MM.1S (cell line): ENCODE measurements at regions not wholly inside any gene's neighbourhood (a gene's known extent, or its start where the extent isn't known, plus 50 kb on each side); places are given as distances from the start of the nearest gene placed in this dataset.

Experiments used
- DNase-seq: peaks from one replicate; pipeline ENCODE4 v3.0.0-alpha.2; 2015
- H2AFZ ChIP-seq: fragments of 300-600 bp; sonication (generic); 2 replicates; pipeline ENCODE4 v1.6.0; 2016; ENCODE audit warnings: antibody characterized with exemption, low read length
- H3F3A ChIP-seq: fragments of 300-600 bp; sonication (generic); 2 replicates; pipeline ENCODE4 v1.6.1; 2016; ENCODE audit warnings: mild to moderate bottlenecking, antibody characterized with exemption, low read length, moderate library complexity, mixed read lengths; ENCODE audit not compliant: insufficient read depth
- H3K27ac ChIP-seq: fragments of 300-600 bp; sonication (generic); 2 replicates; pipeline ENCODE4 v1.5.1; 2016; ENCODE audit warnings: mild to moderate bottlenecking, low read length
- H3K27me3 ChIP-seq: fragments of 300-600 bp; sonication (generic); replicated peaks from 2 replicates; pipeline ENCODE4 v1.6.0; 2016; ENCODE audit warnings: low read length; ENCODE audit not compliant: insufficient read depth
- H3K36me3 ChIP-seq: fragments of 300-600 bp; sonication (generic); replicated peaks from 2 replicates; pipeline ENCODE4 v1.6.1; 2016; ENCODE audit warnings: mild to moderate bottlenecking, low read length, mixed read lengths; ENCODE audit not compliant: insufficient read depth
- H3K4me1 ChIP-seq: fragments of 300-600 bp; sonication (generic); 2 replicates; pipeline ENCODE4 v1.6.1; 2016; ENCODE audit warnings: low read length, mixed read lengths
- H3K4me2 ChIP-seq: fragments of 300-600 bp; sonication (generic); 2 replicates; pipeline ENCODE4 v1.6.0; 2016; ENCODE audit warnings: low read depth, low read length
- H3K4me3 ChIP-seq: fragments of 300-600 bp; sonication (generic); 2 replicates; pipeline ENCODE4 v1.5.1; 2016; ENCODE audit warnings: low read length, mixed read lengths
- H3K79me2 ChIP-seq: fragments of 300-600 bp; sonication (generic); 2 replicates; pipeline ENCODE4 v1.6.1; 2016; ENCODE audit warnings: mixed run types, low read length, mixed read lengths
- H3K9ac ChIP-seq: fragments of 300-600 bp; sonication (generic); 2 replicates; pipeline ENCODE4 v1.6.1; 2016; ENCODE audit warnings: low read length, mixed read lengths
- H3K9me2 ChIP-seq: fragments of 300-600 bp; sonication (generic); replicated peaks from 2 replicates; pipeline ENCODE4 v1.6.1; 2016; ENCODE audit warnings: mild to moderate bottlenecking, low read length, mixed read lengths; ENCODE audit not compliant: insufficient read depth
- H3K9me3 ChIP-seq: fragments of 300-600 bp; sonication (generic); replicated peaks from 2 replicates; pipeline ENCODE4 v1.6.1; 2016; ENCODE audit warnings: mild to moderate bottlenecking, low read length, mixed read lengths; ENCODE audit not compliant: insufficient read depth
- H4K20me1 ChIP-seq: fragments of 300-600 bp; sonication (generic); 2 replicates; pipeline ENCODE4 v1.6.1; 2016; ENCODE audit warnings: mild to moderate bottlenecking, low read length, moderate library complexity, mixed read lengths; ENCODE audit not compliant: insufficient read depth
- EZH2 ChIP-seq: fragments of 300-600 bp; sonication (generic); optimal IDR thresholded peaks from 2 replicates; pipeline ENCODE3; 2017; ENCODE audit warnings: low read depth, mild to moderate bottlenecking, antibody characterized with exemption, low read length, mixed read lengths
- EZH2phosphoT487 ChIP-seq: fragments of 300-600 bp; sonication (generic); IDR thresholded peaks from 2 replicates; pipeline ENCODE4 v1.6.1; 2018; ENCODE audit warnings: antibody characterized with exemption, low read length
- TF ChIP-seq, protein P1 (sequence below): fragments of 300-600 bp; sonication (generic); IDR thresholded peaks from 2 replicates; pipeline ENCODE4 v1.5.1; 2016; ENCODE audit warnings: antibody characterized with exemption, low read length, mixed read lengths

DNA sequence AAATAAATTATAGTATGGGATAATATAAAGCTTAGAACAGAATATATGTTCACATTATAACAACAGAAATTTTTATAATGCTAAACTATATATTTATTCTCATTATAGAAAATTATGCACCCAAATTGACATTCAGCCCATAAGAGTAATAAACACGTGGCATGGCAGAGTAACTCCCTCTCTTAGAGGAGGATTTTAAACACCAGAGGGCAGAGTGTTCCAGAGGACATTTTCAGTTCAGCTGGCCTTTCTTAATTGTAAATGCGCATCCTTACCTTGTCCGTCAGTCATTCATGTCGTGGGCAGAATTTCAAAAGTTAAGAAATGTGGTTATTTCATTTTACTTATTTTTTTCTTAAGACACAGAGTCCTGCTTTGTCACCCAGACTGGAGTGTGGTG is 147.1 kb downstream of the TANC2 start:
- TF ChIP-seq EZH2phosphoT487 (no peak), EZH2 (no peak)
- TF ChIP-seq, protein P1, sequence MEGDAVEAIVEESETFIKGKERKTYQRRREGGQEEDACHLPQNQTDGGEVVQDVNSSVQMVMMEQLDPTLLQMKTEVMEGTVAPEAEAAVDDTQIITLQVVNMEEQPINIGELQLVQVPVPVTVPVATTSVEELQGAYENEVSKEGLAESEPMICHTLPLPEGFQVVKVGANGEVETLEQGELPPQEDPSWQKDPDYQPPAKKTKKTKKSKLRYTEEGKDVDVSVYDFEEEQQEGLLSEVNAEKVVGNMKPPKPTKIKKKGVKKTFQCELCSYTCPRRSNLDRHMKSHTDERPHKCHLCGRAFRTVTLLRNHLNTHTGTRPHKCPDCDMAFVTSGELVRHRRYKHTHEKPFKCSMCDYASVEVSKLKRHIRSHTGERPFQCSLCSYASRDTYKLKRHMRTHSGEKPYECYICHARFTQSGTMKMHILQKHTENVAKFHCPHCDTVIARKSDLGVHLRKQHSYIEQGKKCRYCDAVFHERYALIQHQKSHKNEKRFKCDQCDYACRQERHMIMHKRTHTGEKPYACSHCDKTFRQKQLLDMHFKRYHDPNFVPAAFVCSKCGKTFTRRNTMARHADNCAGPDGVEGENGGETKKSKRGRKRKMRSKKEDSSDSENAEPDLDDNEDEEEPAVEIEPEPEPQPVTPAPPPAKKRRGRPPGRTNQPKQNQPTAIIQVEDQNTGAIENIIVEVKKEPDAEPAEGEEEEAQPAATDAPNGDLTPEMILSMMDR: peak; percentile 36
- no peak for DNase-seq

DNA sequence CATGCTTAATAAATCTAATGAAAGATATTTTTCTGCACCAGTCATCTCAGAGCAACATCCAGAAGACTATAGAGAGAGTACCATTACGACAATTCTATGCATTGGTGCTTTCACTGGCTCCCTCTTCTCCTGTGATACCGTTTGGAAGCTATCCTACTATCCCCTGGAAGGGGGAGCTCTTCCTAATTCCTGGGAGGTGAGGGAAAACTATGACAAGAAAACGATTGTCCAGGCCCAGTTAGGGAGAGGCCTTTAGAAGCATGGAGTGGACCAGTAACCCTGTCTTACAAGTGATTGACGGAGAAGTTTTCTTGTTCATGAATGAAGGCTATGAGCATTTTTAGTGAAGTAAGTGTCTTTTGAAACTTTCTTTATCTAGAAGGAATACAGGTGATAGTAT is 150.2 kb downstream of the TANC2 start:
- TF ChIP-seq EZH2 (no peak), EZH2phosphoT487 (no peak)
- TF ChIP-seq, protein P1: no peak
- Histone ChIP-seq H3K4me3 (no peak overlapping the region), H3K79me2 (no peaks in the 10 kb centered on the region), H3K4me1 (no peaks in the 10 kb centered on the region), H3K9me3 (no peaks in the 10 kb centered on the region), H3K27me3 (no peaks in the 10 kb centered on the region), H2AFZ (no peak overlapping the region), H3K9me2 (no peaks in the 10 kb centered on the region), H3K27ac (no peak overlapping the region), H3K36me3 (no peaks in the 10 kb centered on the region), H3K9ac (no peak overlapping the region), H4K20me1 (no peaks in the 10 kb centered on the region), H3F3A (no peaks in the 10 kb centered on the region), H3K4me2 (no peak overlapping the region)
- DNase-seq: no peak

More for the DNA sequence above, 147.1 kb downstream of the TANC2 start:
- Histone ChIP-seq H3F3A (no peaks in the 10 kb centered on the region), H3K9ac (no peak overlapping the region), H3K27me3 (no peaks in the 10 kb centered on the region), H3K79me2 (no peaks in the 10 kb centered on the region), H3K9me2 (no peaks in the 10 kb centered on the region), H4K20me1 (no peaks in the 10 kb centered on the region), H3K4me3 (no peak overlapping the region), H3K36me3 (no peaks in the 10 kb centered on the region), H3K4me2 (no peak overlapping the region), H3K4me1 (peaks cover 12% of the 10 kb centered on the region; the same call in 1 of the 2 replicates), H3K9me3 (no peaks in the 10 kb centered on the region), H2AFZ (no peak overlapping the region), H3K27ac (no peak overlapping the region)

DNA sequence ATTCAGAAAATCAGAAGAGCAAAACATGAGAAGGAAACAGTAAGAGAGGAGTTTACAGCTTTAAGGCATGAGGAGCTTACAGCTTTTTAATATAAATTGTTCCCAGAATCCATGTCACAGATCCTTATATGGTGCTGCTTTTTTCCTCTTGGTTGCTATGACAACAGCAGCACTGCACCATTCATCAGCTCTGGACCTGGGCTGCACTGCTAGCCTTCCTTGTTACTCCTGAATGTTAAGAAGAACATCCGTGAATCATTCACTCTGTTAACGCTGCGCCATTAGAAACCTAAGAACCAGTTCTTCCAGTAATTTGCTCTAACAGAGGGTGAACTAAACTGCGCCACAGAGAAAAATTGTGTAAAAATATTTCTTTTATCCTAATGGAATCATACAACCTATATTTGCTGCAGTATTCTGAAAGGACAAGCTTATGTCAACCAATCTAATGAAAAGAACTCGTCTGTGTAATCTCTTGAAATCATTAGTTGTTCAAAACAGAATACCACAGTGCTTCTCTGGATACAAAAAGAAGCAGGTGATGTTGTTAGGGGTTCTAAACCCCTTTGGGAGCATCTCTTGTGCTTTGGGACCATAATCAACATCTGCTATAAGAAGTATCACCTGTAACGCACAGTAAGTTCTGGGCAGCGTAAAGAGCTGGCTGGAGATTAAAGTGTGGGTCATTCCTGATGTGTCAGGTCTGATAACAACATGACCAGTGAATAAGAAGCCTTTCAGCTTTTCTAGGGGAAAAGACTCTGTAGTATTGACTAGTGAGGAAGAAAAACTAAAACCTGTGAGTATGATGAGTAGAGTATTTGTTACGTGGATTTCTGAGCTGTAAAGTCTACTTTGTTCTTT is 151.2 kb downstream of the TANC2 start:
- no peak for TF ChIP-seq EZH2phosphoT487
- TF ChIP-seq, protein P1: no peak
- no peak for TF ChIP-seq EZH2
- no peaks in the 10 kb centered on the region for H4K20me1 ChIP-seq
- no peaks in the 10 kb centered on the region for H3K4me1 ChIP-seq
- H3K9me3 ChIP-seq: no peaks in the 10 kb centered on the region
- H3K27ac ChIP-seq: no peak overlapping the region
- H3K27me3 ChIP-seq: no peaks in the 10 kb centered on the region
- no peak for DNase-seq
- no peak overlapping the region for H2AFZ ChIP-seq
- no peaks in the 10 kb centered on the region for H3K36me3 ChIP-seq
- no peaks in the 10 kb centered on the region for H3K79me2 ChIP-seq
- no peak overlapping the region for H3K4me2 ChIP-seq
- H3K4me3 ChIP-seq: no peak overlapping the region
- no peaks in the 10 kb centered on the region for H3K9me2 ChIP-seq
- no peaks in the 10 kb centered on the region for H3F3A ChIP-seq
- no peak overlapping the region for H3K9ac ChIP-seq
